HUES64 (cell line): ENCODE measurements at regions not wholly inside any gene's neighbourhood (a gene's known extent, or its start where the extent isn't known, plus 50 kb on each side); places are given as distances from the start of the nearest gene placed in this dataset.

Experiments
- H3K27ac ChIP-seq: 2 replicates; pipeline ENCODE4 v1.7.0; 2013; ENCODE audit warnings: low read depth, low read length, inconsistent platforms
- H3K27me3 ChIP-seq: 2 replicates; pipeline ENCODE4 v1.6.1; 2013; ENCODE audit warnings: mild to moderate bottlenecking, low read length; ENCODE audit not compliant: insufficient read depth
- H3K36me3 ChIP-seq: 2 replicates; pipeline ENCODE4 v1.6.1; 2013; ENCODE audit warnings: mild to moderate bottlenecking, low read length; ENCODE audit not compliant: insufficient read depth
- H3K4me1 ChIP-seq: 2 replicates; pipeline ENCODE4 v1.6.1; 2013; ENCODE audit warnings: mild to moderate bottlenecking, low read length, moderate library complexity; ENCODE audit not compliant: insufficient read depth
- H3K4me3 ChIP-seq: 2 replicates; pipeline ENCODE4 v1.5.1; 2013; ENCODE audit warnings: mild to moderate bottlenecking, low read length, moderate library complexity
- H3K9ac ChIP-seq: 2 replicates; pipeline ENCODE4 v1.6.1; 2013; ENCODE audit warnings: mild to moderate bottlenecking, low read depth, low read length
- H3K9me3 ChIP-seq: 2 replicates; pipeline ENCODE4 v1.6.1; 2013; ENCODE audit warnings: low read depth, low read length; ENCODE audit not compliant: insufficient read depth
- WGBS: fragments of 150-250, 120-280 bp; methylation state at CpG from one replicate; pipeline ENCODE4 v1.1.7; 2013; ENCODE audit warnings: missing lambda C conversion rate; 5-methylcytosine and 5-hydroxymethylcytosine counted together

GRCh38 chr5:86112249-86112648 lies 505.5 kb upstream of the COX7C start:
- Histone ChIP-seq H3K9ac (no peak overlapping the region), H3K4me3 (no peak overlapping the region), H3K36me3 (no peaks in the 10 kb centered on the region), H3K27ac (no peak overlapping the region), H3K4me1 (no peaks in the 10 kb centered on the region), H3K9me3 (no peaks in the 10 kb centered on the region), H3K27me3 (no peaks in the 10 kb centered on the region)

- no peaks in the 10 kb centered on the region for H3K36me3 ChIP-seq
- no peak overlapping the region for H3K9ac ChIP-seq
- WGBS: no CpG with 5 or more reads among the region's 1 CpG
- H3K9me3 ChIP-seq: no peaks in the 10 kb centered on the region
- no peak overlapping the region for H3K4me3 ChIP-seq
- no peaks in the 10 kb centered on the region for H3K4me1 ChIP-seq
- no peak overlapping the region for H3K27ac ChIP-seq
- no peaks in the 10 kb centered on the region for H3K27me3 ChIP-seq
These were observed 502.6 kb upstream of the COX7C start for GRCh38 chr5:86115164-86115563.

GRCh38 chr5:86118542-86118941 lies 499.2 kb upstream of the COX7C start:
- H3K4me3 ChIP-seq: no peak overlapping the region
- no peak overlapping the region for H3K9ac ChIP-seq
- H3K27ac ChIP-seq: no peak overlapping the region
- H3K9me3 ChIP-seq: no peaks in the 10 kb centered on the region
- H3K27me3 ChIP-seq: no peaks in the 10 kb centered on the region
- no peaks in the 10 kb centered on the region for H3K4me1 ChIP-seq
- WGBS: 67% methylated on average over 1 of the region's 1 CpG
- no peaks in the 10 kb centered on the region for H3K36me3 ChIP-seq

GRCh38 chr5:86124333-86124732 lies 493.4 kb upstream of the COX7C start:
- no peak overlapping the region for H3K9ac ChIP-seq
- no peak overlapping the region for H3K4me3 ChIP-seq
- H3K36me3 ChIP-seq: no peaks in the 10 kb centered on the region
- WGBS: 84% methylated on average over 3 of the region's 3 CpGs
- H3K4me1 ChIP-seq: no peaks in the 10 kb centered on the region; the same call in 1 of the 2 replicates
- no peaks in the 10 kb centered on the region for H3K9me3 ChIP-seq
- H3K27me3 ChIP-seq: no peaks in the 10 kb centered on the region
- no peak overlapping the region for H3K27ac ChIP-seq

GRCh38 chr5:86125731-86126601 lies 491.8 kb upstream of the COX7C start:
- no peaks in the 10 kb centered on the region for H3K36me3 ChIP-seq
- no peak overlapping the region for H3K27ac ChIP-seq

GRCh38 chr5:86127696-86128095 lies 490.0 kb upstream of the COX7C start:
- H3K36me3 ChIP-seq: no peaks in the 10 kb centered on the region
- WGBS: no CpG with 5 or more reads among the region's 1 CpG
- H3K9ac ChIP-seq: no peak overlapping the region
- H3K27ac ChIP-seq: no peak overlapping the region
- H3K9me3 ChIP-seq: no peaks in the 10 kb centered on the region
- no peaks in the 10 kb centered on the region for H3K27me3 ChIP-seq
- no peak overlapping the region for H3K4me3 ChIP-seq
- no peaks in the 10 kb centered on the region; the same call in 1 of the 2 replicates for H3K4me1 ChIP-seq

More at GRCh38 chr5:86125731-86126601, 491.8 kb upstream of the COX7C start:
- WGBS: 77% methylated on average over 1 of the region's 2 CpGs
- Histone ChIP-seq H3K4me3 (no peak overlapping the region), H3K27me3 (no peaks in the 10 kb centered on the region), H3K4me1 (no peaks in the 10 kb centered on the region; the same call in 1 of the 2 replicates), H3K9me3 (no peaks in the 10 kb centered on the region), H3K9ac (no peak overlapping the region)

- no peaks in the 10 kb centered on the region for H3K36me3 ChIP-seq
These were observed 488.7 kb upstream of the COX7C start for GRCh38 chr5:86129009-86129408.

GRCh38 chr5:86137297-86137696 lies 480.4 kb upstream of the COX7C start:
- Histone ChIP-seq H3K4me3 (no peak overlapping the region), H3K27me3 (no peaks in the 10 kb centered on the region), H3K9ac (no peak overlapping the region), H3K27ac (no peak overlapping the region), H3K9me3 (no peaks in the 10 kb centered on the region), H3K36me3 (no peaks in the 10 kb centered on the region), H3K4me1 (no peaks in the 10 kb centered on the region)
- WGBS: 96% methylated on average over 2 of the region's 2 CpGs

More at GRCh38 chr5:86129009-86129408, 488.7 kb upstream of the COX7C start:
- no peak overlapping the region for H3K4me3 ChIP-seq
- no peaks in the 10 kb centered on the region; the same call in 1 of the 2 replicates for H3K4me1 ChIP-seq
- H3K9me3 ChIP-seq: no peaks in the 10 kb centered on the region
- H3K9ac ChIP-seq: no peak overlapping the region
- H3K27me3 ChIP-seq: no peaks in the 10 kb centered on the region
- no peak overlapping the region for H3K27ac ChIP-seq

GRCh38 chr5:86143837-86144236 lies 473.9 kb upstream of the COX7C start:
- Histone ChIP-seq H3K4me3 (no peak overlapping the region), H3K9ac (no peak overlapping the region), H3K27ac (no peak overlapping the region), H3K27me3 (no peaks in the 10 kb centered on the region), H3K9me3 (no peaks in the 10 kb centered on the region), H3K4me1 (no peaks in the 10 kb centered on the region), H3K36me3 (no peaks in the 10 kb centered on the region)
- WGBS: 95% methylated on average over 2 of the region's 3 CpGs

GRCh38 chr5:86152988-86153560 lies 464.7 kb upstream of the COX7C start:
- Histone ChIP-seq H3K4me3 (no peak overlapping the region), H3K36me3 (no peaks in the 10 kb centered on the region), H3K27ac (no peak overlapping the region), H3K9me3 (no peaks in the 10 kb centered on the region), H3K9ac (no peak overlapping the region), H3K4me1 (no peaks in the 10 kb centered on the region), H3K27me3 (no peaks in the 10 kb centered on the region)
- 94% methylated on average over 3 of the region's 3 CpGs for WGBS

- H3K27me3 ChIP-seq: no peaks in the 10 kb centered on the region
- H3K4me3 ChIP-seq: no peak overlapping the region
- H3K9me3 ChIP-seq: no peaks in the 10 kb centered on the region
- no peaks in the 10 kb centered on the region for H3K36me3 ChIP-seq
- no peak overlapping the region for H3K9ac ChIP-seq
- WGBS: 90% methylated on average over 3 of the region's 3 CpGs
- no peaks in the 10 kb centered on the region for H3K4me1 ChIP-seq
- H3K27ac ChIP-seq: no peak overlapping the region
These were observed 461.9 kb upstream of the COX7C start for GRCh38 chr5:86155796-86156195.
